Panc1 (cell line): ENCODE measurements at regions not wholly inside any gene's neighbourhood (a gene's known extent, or its start where the extent isn't known, plus 50 kb on each side); places are given as distances from the start of the nearest gene placed in this dataset.

Source experiments
- ATAC-seq: fragments of 200-7000 bp; cut with Tn5 transposase; 2 replicates; pipeline ENCODE4 v1.9.1; 2020; ENCODE audit warnings: mild to moderate bottlenecking, moderate library complexity
- BruUV-seq: library from RNA; stranded (reverse); fragments of 400-500 nt; replicated peaks from 2 replicates; lab custom pipeline; 2021; lab: Mats Ljungman, UMichigan
- CTCF ChIA-PET: fragments of 300-600 bp; sonication (Branson Sonifier 250); formaldehyde crosslinking; loops from one replicate; lab custom pipeline; 2022; ENCODE audit warnings: antibody characterized with exemption; lab: Charles Lee
- POLR2A ChIA-PET: fragments of 300-600 bp; sonication (Branson Sonifier 250); formaldehyde crosslinking; loops from one replicate; lab custom pipeline; 2022; ENCODE audit warnings: antibody characterized with exemption; lab: Charles Lee
- DNase-seq: peaks from one replicate; pipeline ENCODE4 v3.0.0-alpha.2; 2010; ENCODE audit warnings: low read depth, low spot score
- H3K27ac ChIP-seq: 2 replicates; pipeline ENCODE4 v1.5.1; 2011; ENCODE audit warnings: mild to moderate bottlenecking, low read length, inconsistent platforms
- H3K27me3 ChIP-seq: fragments of 200-500 bp; sonication (Bioruptor generic); 2 replicates; pipeline ENCODE4 v1.6.0; 2014; ENCODE audit warnings: low read length, inconsistent platforms; ENCODE audit not compliant: control insufficient read depth, insufficient read depth
- H3K36me3 ChIP-seq: fragments of 200-500 bp; sonication (Bioruptor generic); 2 replicates; pipeline ENCODE4 v1.5.1; 2014; ENCODE audit warnings: inconsistent platforms, mild to moderate bottlenecking, low read length, moderate library complexity; ENCODE audit not compliant: control insufficient read depth, insufficient read depth
- H3K4me1 ChIP-seq: 2 replicates; pipeline ENCODE4 v1.5.1; 2011; ENCODE audit warnings: inconsistent platforms, mild to moderate bottlenecking, low read length, moderate library complexity; ENCODE audit not compliant: control insufficient read depth, insufficient read depth
- H3K4me3 ChIP-seq, 2 experiments: 2 replicates each; pipeline ENCODE4 v1.5.1; 2011 to 2012; ENCODE audit warnings: low read depth in 2 of 2, low read length in 2 of 2, mild to moderate bottlenecking in 2 of 2, inconsistent platforms in 1 of 2, moderate library complexity in 1 of 2
- H3K9me3 ChIP-seq: fragments of 200-500 bp; sonication (Bioruptor generic); 2 replicates; pipeline ENCODE4 v1.5.1; 2014; ENCODE audit warnings: low read depth, mild to moderate bottlenecking, inconsistent platforms, low read length, moderate library complexity; ENCODE audit not compliant: control insufficient read depth, insufficient read depth
- CTCF ChIP-seq: fragments of 450-650 bp; IDR thresholded peaks from 2 replicates; pipeline ENCODE4 v1.5.1; 2017; ENCODE audit warnings: mild to moderate bottlenecking
- POLR2AphosphoS5 ChIP-seq: IDR thresholded peaks from 2 replicates; pipeline ENCODE4 v1.6.1; 2012; ENCODE audit warnings: mild to moderate bottlenecking, low read depth, low read length, moderate library complexity
- REST ChIP-seq, 2 experiments: IDR thresholded peaks; 2 replicates each; pipeline ENCODE4 v1.6.1; 2011 to 2012; ENCODE audit warnings: low read depth in 2 of 2, control low read depth in 1 of 2, low read length in 1 of 2, mild to moderate bottlenecking in 1 of 2, moderate library complexity in 1 of 2; ENCODE audit not compliant: insufficient read depth in 1 of 2
- SIN3A ChIP-seq: IDR thresholded peaks from 2 replicates; pipeline ENCODE4 v1.6.1; 2012; ENCODE audit warnings: low read depth, mild to moderate bottlenecking, low read length, moderate library complexity, borderline replicate concordance; ENCODE audit not compliant: insufficient read depth
- TCF7L2 ChIP-seq: IDR thresholded peaks from 2 replicates; pipeline ENCODE4 v1.6.1; 2011; ENCODE audit warnings: mild to moderate bottlenecking, low read depth, low read length, inconsistent platforms
- in situ Hi-C: cut with HindIII; loops from 2 replicates; pipeline ENCODE4 v1.10.0; 2016; ENCODE audit warnings: low sequenced_read_pairs, low pct_unique_long_range_greater_than_20kb
- intact Hi-C: fragments of 100-400 bp; cut with micrococcal nuclease; formaldehyde crosslinking; loops from one replicate; pipeline ENCODE4 v1.10.0; 2022; ENCODE audit not compliant: unreplicated experiment

DNA sequence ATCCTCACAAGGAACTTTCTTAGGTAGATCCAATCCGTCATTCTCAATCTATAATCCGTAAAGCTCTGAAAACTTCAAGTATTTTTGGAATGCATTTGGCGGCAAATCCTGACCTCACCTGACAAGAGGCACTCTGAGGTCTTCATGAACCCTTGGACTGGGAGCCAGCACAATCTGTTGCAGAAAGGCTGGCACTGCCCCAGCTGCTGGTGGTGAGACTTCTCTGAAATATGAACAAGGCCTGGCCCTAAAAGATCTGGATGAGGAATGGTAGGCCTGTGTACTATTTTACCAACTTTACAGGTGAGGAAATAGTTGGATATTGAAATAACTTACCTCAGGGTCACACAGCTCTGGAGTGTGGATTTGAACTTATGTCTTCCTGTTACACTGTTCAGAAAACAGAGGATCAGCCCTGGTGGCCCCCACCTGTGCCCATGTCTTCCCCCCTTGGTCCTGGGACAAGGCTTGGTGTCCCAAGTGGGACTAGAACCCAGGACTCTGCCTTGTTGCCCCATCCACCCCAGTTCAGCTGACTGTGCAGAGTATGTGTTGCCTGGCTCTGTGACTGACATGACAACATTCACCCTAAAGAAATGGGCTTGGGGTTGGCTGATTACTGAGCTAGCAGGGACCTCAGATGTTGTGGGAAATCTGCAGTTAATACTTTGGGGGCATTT is 471.4 kb downstream of the MN1 start:
- intact Hi-C loops, result no loop called here
- ATAC-seq, result no peak
- no TSS peak for BruUV-seq

GRCh38 chr22:27331526-27332281 is 469.9 kb downstream of the MN1 start:
- ATAC-seq (peak; percentile 80), DNase-seq (no peak)
- ChIA-PET CTCF (no interaction called here), POLR2A (no interaction called here)
- Histone ChIP-seq H3K27ac (no peak overlapping the region), H3K27me3 (no peaks in the 10 kb centered on the region), H3K9me3 (no peaks in the 10 kb centered on the region), H3K4me1 (no peaks in the 10 kb centered on the region), H3K36me3 (no peaks in the 10 kb centered on the region), H3K4me3 (no peak overlapping the region)
- intact Hi-C loops (no loop called here), in situ Hi-C loops (no loop called here)
- TF ChIP-seq SIN3A, result no peak
- TF ChIP-seq CTCF, result peak; percentile 45
- no TSS peak for BruUV-seq

More for the DNA sequence above, 471.4 kb downstream of the MN1 start:
- in situ Hi-C loops, result no loop called here
- no peaks in the 10 kb centered on the region for H3K9me3 ChIP-seq
- ChIA-PET POLR2A (no interaction called here), CTCF (no interaction called here)
- DNase-seq, result no peak
- no peaks in the 10 kb centered on the region for H3K36me3 ChIP-seq
- no peak overlapping the region for H3K4me3 ChIP-seq
- no peak overlapping the region for H3K27ac ChIP-seq
- H3K4me1 ChIP-seq, result no peaks in the 10 kb centered on the region
- no peak for TF ChIP-seq POLR2AphosphoS5
- TF ChIP-seq SIN3A, result no peak
- TF ChIP-seq REST (IDR thresholded peaks at IDR 0.05; ENCODE audit: insufficient read depth in 1 of 2, low read depth in 2 of 2, low read length in 1 of 2), result no peak
- no peak for TF ChIP-seq TCF7L2
- TF ChIP-seq CTCF, result no peak
- H3K27me3 ChIP-seq, result no peaks in the 10 kb centered on the region
